ENCODE measurements at regions not wholly inside any gene's neighbourhood (a gene's known extent, or its start where the extent isn't known, plus 50 kb on each side); places are given as distances from the start of the nearest gene placed in this dataset.

DNA sequence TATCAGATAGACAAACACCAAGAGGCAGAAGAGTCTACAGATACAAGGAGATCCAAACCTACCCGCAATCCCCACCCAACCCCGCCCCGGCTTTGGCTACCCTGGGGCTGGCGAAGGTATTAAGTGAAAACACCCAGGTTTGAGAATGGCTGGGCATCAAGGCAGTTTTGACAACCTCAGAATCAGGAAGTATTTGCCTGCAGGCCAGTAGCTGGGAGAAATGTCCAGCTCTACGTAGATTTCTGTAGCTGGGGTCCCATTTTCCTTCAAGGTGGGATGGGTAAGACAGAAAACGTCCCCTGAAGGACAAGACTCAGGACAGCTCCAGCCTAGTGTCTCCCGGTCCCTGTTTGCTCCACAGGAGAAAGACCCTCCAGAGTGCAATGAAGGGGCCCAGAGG is 101.8 kb upstream of the ERG start:
- WGBS = 84% methylated on average over 7 of the region's 7 CpGs
- TF ChIP-seq YY1 (IDR thresholded peaks at IDR 0.05) (no peak), GABPA (IDR thresholded peaks at IDR 0.05 in 1 of 2, conservative IDR thresholded peaks at IDR 0.05 in 1 of 2) (no peak), HNF4G (IDR thresholded peaks at IDR 0.05) (no peak), JUND (IDR thresholded peaks at IDR 0.05) (no peak)
- TF ChIP-seq, protein P1, sequence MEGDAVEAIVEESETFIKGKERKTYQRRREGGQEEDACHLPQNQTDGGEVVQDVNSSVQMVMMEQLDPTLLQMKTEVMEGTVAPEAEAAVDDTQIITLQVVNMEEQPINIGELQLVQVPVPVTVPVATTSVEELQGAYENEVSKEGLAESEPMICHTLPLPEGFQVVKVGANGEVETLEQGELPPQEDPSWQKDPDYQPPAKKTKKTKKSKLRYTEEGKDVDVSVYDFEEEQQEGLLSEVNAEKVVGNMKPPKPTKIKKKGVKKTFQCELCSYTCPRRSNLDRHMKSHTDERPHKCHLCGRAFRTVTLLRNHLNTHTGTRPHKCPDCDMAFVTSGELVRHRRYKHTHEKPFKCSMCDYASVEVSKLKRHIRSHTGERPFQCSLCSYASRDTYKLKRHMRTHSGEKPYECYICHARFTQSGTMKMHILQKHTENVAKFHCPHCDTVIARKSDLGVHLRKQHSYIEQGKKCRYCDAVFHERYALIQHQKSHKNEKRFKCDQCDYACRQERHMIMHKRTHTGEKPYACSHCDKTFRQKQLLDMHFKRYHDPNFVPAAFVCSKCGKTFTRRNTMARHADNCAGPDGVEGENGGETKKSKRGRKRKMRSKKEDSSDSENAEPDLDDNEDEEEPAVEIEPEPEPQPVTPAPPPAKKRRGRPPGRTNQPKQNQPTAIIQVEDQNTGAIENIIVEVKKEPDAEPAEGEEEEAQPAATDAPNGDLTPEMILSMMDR (IDR thresholded peaks at IDR 0.05; ENCODE audit: low read depth, low read length, missing input control) = no peak
- Histone ChIP-seq H3K9me3 (ENCODE audit: control insufficient read depth in 4 of 4, low read length in 3 of 4) (peaks cover 0 to 2% (median 0%) of the 10 kb centered on the region in 4 donors), H3K36me3 (ENCODE audit: control insufficient read depth in 4 of 4, insufficient read depth in 3 of 4, low read depth in 1 of 4, low read length in 3 of 4) (no peaks in the 10 kb centered on the region), H3K27me3 (ENCODE audit: control insufficient read depth in 4 of 4, insufficient read depth in 4 of 4, low read length in 3 of 4) (peaks cover 0 to 16% (median 1%) of the 10 kb centered on the region in 4 donors), H3K9ac (ENCODE audit: low read depth in 1 of 2, low read length in 2 of 2) (no peak overlapping the region), H3K27ac (ENCODE audit: low read depth in 1 of 2, low read length in 2 of 2) (no peak overlapping the region), H3K4me1 (ENCODE audit: control insufficient read depth in 4 of 4, insufficient read depth in 4 of 4, low read length in 3 of 4) (no peaks in the 10 kb centered on the region), H3K4me3 (ENCODE audit: low read depth in 1 of 3, low read length in 3 of 3) (no peak overlapping the region)
- DNase-seq (ENCODE audit: low spot score) = no peak

DNA sequence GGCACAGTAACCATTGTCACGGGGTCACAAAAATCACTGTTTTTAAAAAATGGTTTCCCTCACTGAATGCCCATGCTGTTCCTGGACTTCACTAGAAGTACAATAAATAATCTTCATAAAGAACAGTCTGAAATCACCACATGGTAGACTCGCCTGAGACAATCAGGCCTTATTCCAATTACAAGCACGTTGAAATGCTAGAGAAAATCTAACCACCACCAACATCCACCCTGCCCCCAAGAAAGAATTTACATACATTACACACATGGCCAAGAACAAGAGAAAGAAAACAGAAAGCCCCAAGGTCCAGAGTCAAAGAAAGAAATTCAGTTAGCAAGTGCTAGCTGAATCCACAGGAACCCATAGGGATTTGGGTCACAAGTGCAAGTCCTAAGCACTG is 107.0 kb upstream of the ERG start:
- H3K27ac ChIP-seq (ENCODE audit: low read depth in 1 of 2, low read length in 2 of 2) = no peak overlapping the region
- peaks cover 0 to 15% (median 0%) of the 10 kb centered on the region in 4 donors for H3K27me3 ChIP-seq (ENCODE audit: control insufficient read depth in 4 of 4, insufficient read depth in 4 of 4, low read length in 3 of 4)
- no peaks in the 10 kb centered on the region for H3K36me3 ChIP-seq (ENCODE audit: control insufficient read depth in 4 of 4, insufficient read depth in 3 of 4, low read depth in 1 of 4, low read length in 3 of 4)
- WGBS = 82% methylated on average over 3 of the region's 3 CpGs
- H3K4me3 ChIP-seq (ENCODE audit: low read depth in 1 of 3, low read length in 3 of 3) = no peak overlapping the region
- H3K9ac ChIP-seq (ENCODE audit: low read depth in 1 of 2, low read length in 2 of 2) = no peak overlapping the region
- no peaks in the 10 kb centered on the region for H3K9me3 ChIP-seq (ENCODE audit: control insufficient read depth in 4 of 4, low read length in 3 of 4)
- DNase-seq (ENCODE audit: low spot score) = no peak
- TF ChIP-seq EGR1 (IDR thresholded peaks at IDR 0.05; ENCODE audit: low read depth in 2 of 2) (no peak), FOXA2 (IDR thresholded peaks at IDR 0.05) (no peak), JUND (IDR thresholded peaks at IDR 0.05) (no peak), GABPA (IDR thresholded peaks at IDR 0.05 in 1 of 2, conservative IDR thresholded peaks at IDR 0.05 in 1 of 2) (no peak), FOXA1 (IDR thresholded peaks at IDR 0.05) (no peak), YY1 (IDR thresholded peaks at IDR 0.05) (no peak), HNF4G (IDR thresholded peaks at IDR 0.05) (no peak), SP1 (IDR thresholded peaks at IDR 0.05) (no peak), TAF1 (conservative IDR thresholded peaks at IDR 0.05) (no peak), HNF4A (conservative IDR thresholded peaks at IDR 0.05) (no peak), RAD21 (IDR thresholded peaks at IDR 0.05) (no peak), NR2F2 (IDR thresholded peaks at IDR 0.05) (no peak)
- TF ChIP-seq, protein P2, sequence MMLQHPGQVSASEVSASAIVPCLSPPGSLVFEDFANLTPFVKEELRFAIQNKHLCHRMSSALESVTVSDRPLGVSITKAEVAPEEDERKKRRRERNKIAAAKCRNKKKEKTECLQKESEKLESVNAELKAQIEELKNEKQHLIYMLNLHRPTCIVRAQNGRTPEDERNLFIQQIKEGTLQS (IDR thresholded peaks at IDR 0.05) = no peak
- TF ChIP-seq, protein P1 (IDR thresholded peaks at IDR 0.05; ENCODE audit: low read depth, low read length, missing input control) = no peak
- TF ChIP-seq, protein P3, sequence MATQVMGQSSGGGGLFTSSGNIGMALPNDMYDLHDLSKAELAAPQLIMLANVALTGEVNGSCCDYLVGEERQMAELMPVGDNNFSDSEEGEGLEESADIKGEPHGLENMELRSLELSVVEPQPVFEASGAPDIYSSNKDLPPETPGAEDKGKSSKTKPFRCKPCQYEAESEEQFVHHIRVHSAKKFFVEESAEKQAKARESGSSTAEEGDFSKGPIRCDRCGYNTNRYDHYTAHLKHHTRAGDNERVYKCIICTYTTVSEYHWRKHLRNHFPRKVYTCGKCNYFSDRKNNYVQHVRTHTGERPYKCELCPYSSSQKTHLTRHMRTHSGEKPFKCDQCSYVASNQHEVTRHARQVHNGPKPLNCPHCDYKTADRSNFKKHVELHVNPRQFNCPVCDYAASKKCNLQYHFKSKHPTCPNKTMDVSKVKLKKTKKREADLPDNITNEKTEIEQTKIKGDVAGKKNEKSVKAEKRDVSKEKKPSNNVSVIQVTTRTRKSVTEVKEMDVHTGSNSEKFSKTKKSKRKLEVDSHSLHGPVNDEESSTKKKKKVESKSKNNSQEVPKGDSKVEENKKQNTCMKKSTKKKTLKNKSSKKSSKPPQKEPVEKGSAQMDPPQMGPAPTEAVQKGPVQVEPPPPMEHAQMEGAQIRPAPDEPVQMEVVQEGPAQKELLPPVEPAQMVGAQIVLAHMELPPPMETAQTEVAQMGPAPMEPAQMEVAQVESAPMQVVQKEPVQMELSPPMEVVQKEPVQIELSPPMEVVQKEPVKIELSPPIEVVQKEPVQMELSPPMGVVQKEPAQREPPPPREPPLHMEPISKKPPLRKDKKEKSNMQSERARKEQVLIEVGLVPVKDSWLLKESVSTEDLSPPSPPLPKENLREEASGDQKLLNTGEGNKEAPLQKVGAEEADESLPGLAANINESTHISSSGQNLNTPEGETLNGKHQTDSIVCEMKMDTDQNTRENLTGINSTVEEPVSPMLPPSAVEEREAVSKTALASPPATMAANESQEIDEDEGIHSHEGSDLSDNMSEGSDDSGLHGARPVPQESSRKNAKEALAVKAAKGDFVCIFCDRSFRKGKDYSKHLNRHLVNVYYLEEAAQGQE (IDR thresholded peaks at IDR 0.05) = no peak
- TF ChIP-seq, protein P4, sequence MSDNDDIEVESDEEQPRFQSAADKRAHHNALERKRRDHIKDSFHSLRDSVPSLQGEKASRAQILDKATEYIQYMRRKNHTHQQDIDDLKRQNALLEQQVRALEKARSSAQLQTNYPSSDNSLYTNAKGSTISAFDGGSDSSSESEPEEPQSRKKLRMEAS (IDR thresholded peaks at IDR 0.05) = no peak
- TF ChIP-seq, protein P5, sequence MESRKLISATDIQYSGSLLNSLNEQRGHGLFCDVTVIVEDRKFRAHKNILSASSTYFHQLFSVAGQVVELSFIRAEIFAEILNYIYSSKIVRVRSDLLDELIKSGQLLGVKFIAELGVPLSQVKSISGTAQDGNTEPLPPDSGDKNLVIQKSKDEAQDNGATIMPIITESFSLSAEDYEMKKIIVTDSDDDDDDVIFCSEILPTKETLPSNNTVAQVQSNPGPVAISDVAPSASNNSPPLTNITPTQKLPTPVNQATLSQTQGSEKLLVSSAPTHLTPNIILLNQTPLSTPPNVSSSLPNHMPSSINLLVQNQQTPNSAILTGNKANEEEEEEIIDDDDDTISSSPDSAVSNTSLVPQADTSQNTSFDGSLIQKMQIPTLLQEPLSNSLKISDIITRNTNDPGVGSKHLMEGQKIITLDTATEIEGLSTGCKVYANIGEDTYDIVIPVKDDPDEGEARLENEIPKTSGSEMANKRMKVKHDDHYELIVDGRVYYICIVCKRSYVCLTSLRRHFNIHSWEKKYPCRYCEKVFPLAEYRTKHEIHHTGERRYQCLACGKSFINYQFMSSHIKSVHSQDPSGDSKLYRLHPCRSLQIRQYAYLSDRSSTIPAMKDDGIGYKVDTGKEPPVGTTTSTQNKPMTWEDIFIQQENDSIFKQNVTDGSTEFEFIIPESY (IDR thresholded peaks at IDR 0.05) = no peak
- no peaks in the 10 kb centered on the region for H3K4me1 ChIP-seq (ENCODE audit: control insufficient read depth in 4 of 4, insufficient read depth in 4 of 4, low read length in 3 of 4)

Measured in liver (tissue), 8 donors.